BLaER1 treated with 17β-estradiol and CSF1 and Interleukin-3, amounts not matched to agents 10 nM and 100 nM (cell line): ENCODE measurements at regions not wholly inside any gene's neighbourhood (a gene's known extent, or its start where the extent isn't known, plus 50 kb on each side); places are given as distances from the start of the nearest gene placed in this dataset.

Source experiments
- H3K27ac ChIP-seq, 11 experiments: shearing (Covaris generic); formaldehyde crosslinking; 2 replicates each; pipeline ENCODE4 v1.8.1; 2022
- H3K27me3 ChIP-seq, 11 experiments: shearing (Covaris generic); formaldehyde crosslinking; 2 replicates each; pipeline ENCODE4 v1.8.1; 2022
- H3K36me3 ChIP-seq, 11 experiments: shearing (Covaris generic); formaldehyde crosslinking; 2 replicates each; pipeline ENCODE4 v1.8.1; 2022
- H3K4me1 ChIP-seq, 10 experiments: shearing (Covaris generic); formaldehyde crosslinking; 2 replicates each; pipeline ENCODE4 v1.8.1; 2022
- H3K4me2 ChIP-seq, 11 experiments: shearing (Covaris generic); formaldehyde crosslinking; 2 replicates each; pipeline ENCODE4 v1.8.1; 2022
- H3K4me3 ChIP-seq, 10 experiments: shearing (Covaris generic); formaldehyde crosslinking; 2 replicates each; pipeline ENCODE4 v1.8.1; 2022
- H3K9ac ChIP-seq, 11 experiments: shearing (Covaris generic); formaldehyde crosslinking; 2 replicates each; pipeline ENCODE4 v1.8.1; 2022
- H3K9me3 ChIP-seq, 11 experiments: shearing (Covaris generic); formaldehyde crosslinking; replicated peaks in 1 of 11; 2 replicates each; pipeline ENCODE4 v1.8.1; 2022
- H4K20me1 ChIP-seq, 11 experiments: shearing (Covaris generic); formaldehyde crosslinking; 2 replicates each; pipeline ENCODE4 v1.8.1; 2022
- Cebpa-rat ChIP-seq, 11 experiments: shearing (Covaris generic); IDR thresholded peaks; 2 replicates each; pipeline ENCODE4 v1.8.1; 2022

- Histone ChIP-seq H3K9me3 (no peaks in the 10 kb centered on the region), H3K27ac (no peak overlapping the region), H3K4me3 (no peak overlapping the region), H4K20me1 (no peaks in the 10 kb centered on the region), H3K9ac (no peak overlapping the region), H3K4me1 (peaks cover 0 to 13% (median 0%) of the 10 kb centered on the region in 10 experiments; a peak in 2 of 20 replicates), H3K27me3 (no peaks in the 10 kb centered on the region), H3K4me2 (no peak overlapping the region), H3K36me3 (no peaks in the 10 kb centered on the region)
- no peak for TF ChIP-seq Cebpa-rat (IDR thresholded peaks at IDR 0.05)
Observed at GRCh38 chr6:121848523-121849255, 413.2 kb downstream of the GJA1 start.

- peaks cover 0 to 13% (median 0%) of the 10 kb centered on the region in 10 experiments; a peak in 2 of 20 replicates for H3K4me1 ChIP-seq
- no peak overlapping the region for H3K4me2 ChIP-seq
- no peaks in the 10 kb centered on the region for H3K27me3 ChIP-seq
- H3K36me3 ChIP-seq: no peaks in the 10 kb centered on the region
- no peaks in the 10 kb centered on the region for H4K20me1 ChIP-seq
- no peak overlapping the region for H3K27ac ChIP-seq
- no peaks in the 10 kb centered on the region for H3K9me3 ChIP-seq
- H3K9ac ChIP-seq: no peak overlapping the region
- no peak overlapping the region for H3K4me3 ChIP-seq
- no peak for TF ChIP-seq Cebpa-rat (IDR thresholded peaks at IDR 0.05)
Observed at GRCh38 chr6:121849477-121849876, 414.0 kb downstream of the GJA1 start.

GRCh38 chr6:121851056-121851455 is 415.6 kb downstream of the GJA1 start:
- Histone ChIP-seq H3K27me3 (no peaks in the 10 kb centered on the region), H3K9me3 (no peaks in the 10 kb centered on the region), H3K36me3 (no peaks in the 10 kb centered on the region), H3K4me1 (peaks cover 0 to 13% (median 0%) of the 10 kb centered on the region in 10 experiments; a peak in 2 of 20 replicates), H3K9ac (no peak overlapping the region), H4K20me1 (no peaks in the 10 kb centered on the region), H3K4me3 (no peak overlapping the region), H3K27ac (no peak overlapping the region), H3K4me2 (no peak overlapping the region)
- no peak for TF ChIP-seq Cebpa-rat (IDR thresholded peaks at IDR 0.05)

GRCh38 chr6:121853686-121854085 is 418.2 kb downstream of the GJA1 start:
- no peak overlapping the region for H3K4me2 ChIP-seq
- H3K4me1 ChIP-seq: no peaks in the 10 kb centered on the region
- no peak overlapping the region for H3K4me3 ChIP-seq
- no peak overlapping the region for H3K9ac ChIP-seq
- no peaks in the 10 kb centered on the region for H3K9me3 ChIP-seq
- no peak for TF ChIP-seq Cebpa-rat (IDR thresholded peaks at IDR 0.05)
- H3K27ac ChIP-seq: no peak overlapping the region
- no peaks in the 10 kb centered on the region for H3K36me3 ChIP-seq
- no peaks in the 10 kb centered on the region for H4K20me1 ChIP-seq
- no peaks in the 10 kb centered on the region for H3K27me3 ChIP-seq

GRCh38 chr6:121855521-121855920 is 420.1 kb downstream of the GJA1 start:
- no peaks in the 10 kb centered on the region for H3K36me3 ChIP-seq
- no peaks in the 10 kb centered on the region for H3K27me3 ChIP-seq
- no peaks in the 10 kb centered on the region for H3K4me1 ChIP-seq
- H4K20me1 ChIP-seq: no peaks in the 10 kb centered on the region
- H3K4me3 ChIP-seq: no peak overlapping the region
- no peaks in the 10 kb centered on the region for H3K9me3 ChIP-seq
- no peak overlapping the region for H3K4me2 ChIP-seq
- H3K9ac ChIP-seq: no peak overlapping the region
- H3K27ac ChIP-seq: no peak overlapping the region
- no peak for TF ChIP-seq Cebpa-rat (IDR thresholded peaks at IDR 0.05)

GRCh38 chr6:121856296-121856695 is 420.9 kb downstream of the GJA1 start:
- Histone ChIP-seq H3K4me1 (no peaks in the 10 kb centered on the region), H3K36me3 (no peaks in the 10 kb centered on the region), H3K9ac (no peak overlapping the region), H3K4me3 (no peak overlapping the region), H3K27me3 (no peaks in the 10 kb centered on the region), H3K27ac (no peak overlapping the region), H3K4me2 (no peak overlapping the region), H3K9me3 (peaks cover 0 to 5% (median 0%) of the 10 kb centered on the region in 11 experiments; a peak in 1 of 22 replicates), H4K20me1 (no peaks in the 10 kb centered on the region)
- no peak for TF ChIP-seq Cebpa-rat (IDR thresholded peaks at IDR 0.05)

GRCh38 chr6:121857551-121857950 is 422.1 kb downstream of the GJA1 start:
- H3K9me3 ChIP-seq: peaks cover 0 to 5% (median 0%) of the 10 kb centered on the region in 11 experiments; a peak in 1 of 22 replicates
- no peaks in the 10 kb centered on the region for H4K20me1 ChIP-seq
- no peak overlapping the region for H3K4me3 ChIP-seq
- no peak overlapping the region for H3K4me2 ChIP-seq
- H3K36me3 ChIP-seq: no peaks in the 10 kb centered on the region
- H3K27ac ChIP-seq: no peak overlapping the region
- H3K27me3 ChIP-seq: no peaks in the 10 kb centered on the region
- no peak overlapping the region for H3K9ac ChIP-seq
- no peak for TF ChIP-seq Cebpa-rat (IDR thresholded peaks at IDR 0.05)
- no peaks in the 10 kb centered on the region for H3K4me1 ChIP-seq

- no peak for TF ChIP-seq Cebpa-rat (IDR thresholded peaks at IDR 0.05)
Observed at GRCh38 chr6:121858310-121858709, 422.9 kb downstream of the GJA1 start.

GRCh38 chr6:121858986-121859385 is 423.5 kb downstream of the GJA1 start:
- no peak for TF ChIP-seq Cebpa-rat (IDR thresholded peaks at IDR 0.05)
- H3K36me3 ChIP-seq: no peaks in the 10 kb centered on the region
- H4K20me1 ChIP-seq: no peaks in the 10 kb centered on the region
- no peak overlapping the region for H3K9ac ChIP-seq
- H3K4me1 ChIP-seq: no peaks in the 10 kb centered on the region
- no peak overlapping the region for H3K27ac ChIP-seq
- peaks cover 0 to 5% (median 0%) of the 10 kb centered on the region in 11 experiments; a peak in 1 of 22 replicates for H3K9me3 ChIP-seq
- H3K27me3 ChIP-seq: no peaks in the 10 kb centered on the region
- no peak overlapping the region for H3K4me3 ChIP-seq
- H3K4me2 ChIP-seq: no peak overlapping the region

More at GRCh38 chr6:121858310-121858709, 422.9 kb downstream of the GJA1 start:
- Histone ChIP-seq H3K4me1 (no peaks in the 10 kb centered on the region), H3K36me3 (no peaks in the 10 kb centered on the region), H3K4me3 (no peak overlapping the region), H3K9ac (no peak overlapping the region), H3K27me3 (no peaks in the 10 kb centered on the region), H3K27ac (no peak overlapping the region), H4K20me1 (no peaks in the 10 kb centered on the region), H3K4me2 (no peak overlapping the region), H3K9me3 (peaks cover 0 to 5% (median 0%) of the 10 kb centered on the region in 11 experiments; a peak in 1 of 22 replicates)

GRCh38 chr6:121865811-121866210 is 430.4 kb downstream of the GJA1 start:
- TF ChIP-seq Cebpa-rat (IDR thresholded peaks at IDR 0.05): no peak
- Histone ChIP-seq H3K9ac (no peak overlapping the region), H3K9me3 (peaks cover 0 to 5% (median 0%) of the 10 kb centered on the region in 11 experiments; a peak in 1 of 22 replicates), H3K4me1 (no peaks in the 10 kb centered on the region), H3K4me2 (no peak overlapping the region), H3K36me3 (no peaks in the 10 kb centered on the region), H4K20me1 (no peaks in the 10 kb centered on the region), H3K27me3 (no peaks in the 10 kb centered on the region), H3K4me3 (no peak overlapping the region), H3K27ac (no peak overlapping the region)
